NB4 (cell line): ENCODE measurements at regions not wholly inside any gene's neighbourhood (a gene's known extent, or its start where the extent isn't known, plus 50 kb on each side); places are given as distances from the start of the nearest gene placed in this dataset.

Experiments
- MYC ChIP-seq: IDR thresholded peaks from 2 replicates; pipeline ENCODE4 v1.6.1; 2011; ENCODE audit warnings: low read depth, low read length
- POLR2A ChIP-seq: IDR thresholded peaks from 2 replicates; pipeline ENCODE4 v1.6.1; 2011; ENCODE audit warnings: mild to moderate bottlenecking; ENCODE audit not compliant: insufficient read length; ENCODE audit errors: extremely low read depth
- TF ChIP-seq, protein P1 (sequence below): IDR thresholded peaks from one replicate; pipeline ENCODE4 v1.5.1; 2012; ENCODE audit warnings: low read depth, low read length
- TF ChIP-seq, protein P2 (sequence below): IDR thresholded peaks from 2 replicates; pipeline ENCODE4 v1.6.1; 2011; ENCODE audit warnings: low read depth, low read length

DNA sequence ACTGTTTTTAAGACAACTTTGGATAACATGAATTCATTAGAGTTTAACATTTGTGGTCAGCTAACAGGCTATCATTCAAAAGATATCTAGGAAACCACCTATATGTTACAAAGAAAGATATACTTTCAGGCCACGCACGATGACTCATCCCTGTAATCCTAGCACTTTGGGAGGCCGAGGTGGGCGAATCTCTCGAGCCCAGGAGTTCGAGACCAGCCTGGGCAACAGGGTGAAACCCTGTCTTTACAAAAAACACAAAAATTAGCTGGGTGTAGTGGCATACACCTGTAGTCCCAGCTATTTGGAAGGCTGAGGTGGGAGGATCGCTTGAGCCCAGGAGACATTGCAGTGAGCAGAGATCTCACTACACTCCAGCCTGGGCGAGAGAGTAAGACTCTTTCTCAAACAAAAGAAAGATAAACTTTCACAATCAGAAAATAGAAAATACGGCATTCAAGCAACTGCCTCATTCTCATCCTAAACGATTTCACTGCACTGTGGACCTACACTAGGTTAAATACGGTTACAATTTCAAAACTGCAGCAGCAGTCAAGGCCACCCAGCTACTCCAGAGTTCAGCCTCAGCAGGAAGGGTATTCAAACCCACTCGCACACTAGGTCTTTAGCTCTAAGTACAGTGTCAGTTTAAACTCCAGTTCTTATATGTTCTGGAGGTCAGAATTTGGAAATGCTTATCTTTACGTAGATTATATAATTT is 250.0 kb upstream of the SLC39A10 start:
- TF ChIP-seq POLR2A (no peak), MYC (no peak)
- TF ChIP-seq, protein P1, sequence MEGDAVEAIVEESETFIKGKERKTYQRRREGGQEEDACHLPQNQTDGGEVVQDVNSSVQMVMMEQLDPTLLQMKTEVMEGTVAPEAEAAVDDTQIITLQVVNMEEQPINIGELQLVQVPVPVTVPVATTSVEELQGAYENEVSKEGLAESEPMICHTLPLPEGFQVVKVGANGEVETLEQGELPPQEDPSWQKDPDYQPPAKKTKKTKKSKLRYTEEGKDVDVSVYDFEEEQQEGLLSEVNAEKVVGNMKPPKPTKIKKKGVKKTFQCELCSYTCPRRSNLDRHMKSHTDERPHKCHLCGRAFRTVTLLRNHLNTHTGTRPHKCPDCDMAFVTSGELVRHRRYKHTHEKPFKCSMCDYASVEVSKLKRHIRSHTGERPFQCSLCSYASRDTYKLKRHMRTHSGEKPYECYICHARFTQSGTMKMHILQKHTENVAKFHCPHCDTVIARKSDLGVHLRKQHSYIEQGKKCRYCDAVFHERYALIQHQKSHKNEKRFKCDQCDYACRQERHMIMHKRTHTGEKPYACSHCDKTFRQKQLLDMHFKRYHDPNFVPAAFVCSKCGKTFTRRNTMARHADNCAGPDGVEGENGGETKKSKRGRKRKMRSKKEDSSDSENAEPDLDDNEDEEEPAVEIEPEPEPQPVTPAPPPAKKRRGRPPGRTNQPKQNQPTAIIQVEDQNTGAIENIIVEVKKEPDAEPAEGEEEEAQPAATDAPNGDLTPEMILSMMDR: no peak
- TF ChIP-seq, protein P2, sequence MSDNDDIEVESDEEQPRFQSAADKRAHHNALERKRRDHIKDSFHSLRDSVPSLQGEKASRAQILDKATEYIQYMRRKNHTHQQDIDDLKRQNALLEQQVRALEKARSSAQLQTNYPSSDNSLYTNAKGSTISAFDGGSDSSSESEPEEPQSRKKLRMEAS: no peak
